Gastroesophageal sphincter (tissue), 4 donors: ENCODE measurements at regions not wholly inside any gene's neighbourhood (a gene's known extent, or its start where the extent isn't known, plus 50 kb on each side); places are given as distances from the start of the nearest gene placed in this dataset.

Source experiments
- ATAC-seq: fragments of 150-250 bp; one replicate; pipeline ENCODE4 v1.9.1; 2016; ENCODE audit warnings: mild to moderate bottlenecking, moderate library complexity
- H3K27ac ChIP-seq, 4 donors: fragments of 200-600 bp; sonication (generic) in 3 of 4; 1 replicate in 3 of 4; 2 replicates in 1 of 4; pipeline ENCODE4 v1.5.1; 2016 to 2019
- H3K27me3 ChIP-seq: fragments of 200-600 bp; sonication (generic); one replicate; pipeline ENCODE4 v1.5.1; 2019
- H3K36me3 ChIP-seq, 2 donors: fragments of 200-600 bp; sonication (generic); one replicate each; pipeline ENCODE4 v1.5.1; 2019; ENCODE audit warnings: control low read depth in 1 of 2
- H3K4me1 ChIP-seq, 3 donors: fragments of 200-600 bp; sonication (generic); 1 replicate in 2 of 3; 2 replicates in 1 of 3; pipeline ENCODE4 v1.5.1; 2016 to 2019; ENCODE audit warnings: control low read depth in 2 of 3
- H3K4me3 ChIP-seq, 2 donors: fragments of 200-600 bp; sonication (generic); one replicate each; pipeline ENCODE4 v1.5.1; 2019; ENCODE audit warnings: mild to moderate bottlenecking in 1 of 2, moderate library complexity in 1 of 2
- H3K9me3 ChIP-seq, 3 donors: fragments of 200-600 bp; sonication (generic); one replicate each; pipeline ENCODE4 v1.5.1; 2017 to 2019; ENCODE audit warnings: control low read depth in 2 of 3
- EP300 ChIP-seq: sonication (generic); formaldehyde crosslinking; IDR thresholded peaks from one replicate; pipeline ENCODE4 v1.6.1; 2017; ENCODE audit warnings: antibody characterized with exemption, mild to moderate bottlenecking
- POLR2A ChIP-seq, 2 donors: fragments of 450-650 bp; IDR thresholded peaks; one replicate each; pipeline ENCODE4 v1.6.1; 2017; ENCODE audit warnings: antibody characterized with exemption in 2 of 2, mild to moderate bottlenecking in 2 of 2, moderate library complexity in 1 of 2
- POLR2AphosphoS5 ChIP-seq: sonication (generic); formaldehyde crosslinking; IDR thresholded peaks from one replicate; pipeline ENCODE4 v1.6.1; 2017; ENCODE audit warnings: antibody characterized with exemption
- WGBS, 2 donors: methylation state at CpG; one replicate each; pipeline ENCODE4 v1.1.5; 2018; ENCODE audit warnings: low coverage in 1 of 2; 5-methylcytosine and 5-hydroxymethylcytosine counted together
- TF ChIP-seq, protein P1 (sequence below), 4 experiments: fragments of 200-600 bp in 2 of 4; fragments of 450-650 bp in 2 of 4; sonication (generic) in 1 of 4; IDR thresholded peaks; one replicate each; pipeline ENCODE4 v1.5.1; 2017 to 2019; ENCODE audit warnings: antibody characterized with exemption in 4 of 4, mild to moderate bottlenecking in 2 of 4, moderate library complexity in 2 of 4

DNA sequence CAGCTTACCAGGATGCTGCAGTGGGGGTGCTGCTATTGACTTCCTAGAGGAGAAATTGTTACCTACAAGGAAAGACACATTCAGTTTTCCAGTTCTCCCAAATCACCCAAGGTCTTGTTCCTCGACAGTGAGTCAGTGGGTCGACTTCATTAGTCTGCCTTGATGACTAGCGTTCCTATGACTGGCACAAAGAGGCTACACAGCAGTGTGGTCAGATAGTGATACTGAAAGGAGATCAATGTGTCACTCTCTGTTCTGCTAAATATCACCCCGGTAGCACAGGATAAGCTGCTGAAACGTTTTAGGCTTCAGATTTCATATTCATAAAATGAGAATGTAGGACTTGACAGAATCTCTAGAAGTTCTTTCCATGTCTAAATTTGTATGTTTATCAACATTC is 357.4 kb downstream of the LMX1A start:
- Histone ChIP-seq H3K4me3 (no peak overlapping the region), H3K9me3 (peaks cover 0 to 7% (median 0%) of the 10 kb centered on the region in 3 donors), H3K36me3 (no peaks in the 10 kb centered on the region), H3K27ac (no peak overlapping the region), H3K4me1 (no peaks in the 10 kb centered on the region), H3K27me3 (no peaks in the 10 kb centered on the region)
- 73 to 77% methylated on average over 4 to 5 of the region's 5 CpGs for WGBS, 2 donors
- no peak for ATAC-seq
- TF ChIP-seq, protein P1, sequence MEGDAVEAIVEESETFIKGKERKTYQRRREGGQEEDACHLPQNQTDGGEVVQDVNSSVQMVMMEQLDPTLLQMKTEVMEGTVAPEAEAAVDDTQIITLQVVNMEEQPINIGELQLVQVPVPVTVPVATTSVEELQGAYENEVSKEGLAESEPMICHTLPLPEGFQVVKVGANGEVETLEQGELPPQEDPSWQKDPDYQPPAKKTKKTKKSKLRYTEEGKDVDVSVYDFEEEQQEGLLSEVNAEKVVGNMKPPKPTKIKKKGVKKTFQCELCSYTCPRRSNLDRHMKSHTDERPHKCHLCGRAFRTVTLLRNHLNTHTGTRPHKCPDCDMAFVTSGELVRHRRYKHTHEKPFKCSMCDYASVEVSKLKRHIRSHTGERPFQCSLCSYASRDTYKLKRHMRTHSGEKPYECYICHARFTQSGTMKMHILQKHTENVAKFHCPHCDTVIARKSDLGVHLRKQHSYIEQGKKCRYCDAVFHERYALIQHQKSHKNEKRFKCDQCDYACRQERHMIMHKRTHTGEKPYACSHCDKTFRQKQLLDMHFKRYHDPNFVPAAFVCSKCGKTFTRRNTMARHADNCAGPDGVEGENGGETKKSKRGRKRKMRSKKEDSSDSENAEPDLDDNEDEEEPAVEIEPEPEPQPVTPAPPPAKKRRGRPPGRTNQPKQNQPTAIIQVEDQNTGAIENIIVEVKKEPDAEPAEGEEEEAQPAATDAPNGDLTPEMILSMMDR (IDR thresholded peaks at IDR 0.05), result no peak
- TF ChIP-seq POLR2A (IDR thresholded peaks at IDR 0.05), result no peak

DNA sequence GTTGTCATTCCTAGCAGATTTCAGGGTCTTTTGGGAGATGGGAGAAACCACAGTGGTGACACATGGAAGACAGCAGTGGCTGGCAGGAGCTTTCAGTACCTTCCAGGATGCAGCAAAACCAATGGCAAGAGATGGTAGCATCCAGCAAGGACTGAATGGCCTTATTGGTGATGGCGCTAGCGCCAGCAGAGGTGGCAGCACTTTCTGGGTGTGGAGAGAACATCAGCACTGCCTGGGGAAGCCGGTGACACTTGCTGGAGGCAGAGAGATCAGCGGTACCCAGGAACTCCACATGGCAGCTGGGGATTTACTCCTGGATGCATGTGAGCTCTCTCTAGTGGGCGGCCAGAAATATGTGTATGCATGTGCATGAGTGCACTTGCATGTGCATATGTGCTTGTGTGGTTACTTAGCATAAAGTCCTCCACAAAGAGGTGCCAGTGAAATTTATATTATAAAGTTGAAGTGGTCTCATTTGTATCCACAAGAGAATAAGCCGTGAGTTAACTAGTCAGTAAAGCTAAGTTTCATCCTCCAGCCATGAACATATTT is 364.7 kb downstream of the LMX1A start:
- Histone ChIP-seq H3K27ac (no peak overlapping the region), H3K4me1 (no peaks in the 10 kb centered on the region), H3K9me3 (no peaks in the 10 kb centered on the region), H3K4me3 (no peak overlapping the region), H3K36me3 (no peaks in the 10 kb centered on the region), H3K27me3 (no peaks in the 10 kb centered on the region)
- TF ChIP-seq POLR2A (IDR thresholded peaks at IDR 0.05) (no peak), POLR2AphosphoS5 (no peak), EP300 (no peak)
- TF ChIP-seq, protein P1 (IDR thresholded peaks at IDR 0.05), result no peak
- WGBS, 2 donors, result 92 to 100% methylated on average over 2 to 4 of the region's 6 CpGs
- ATAC-seq, result no peak

DNA sequence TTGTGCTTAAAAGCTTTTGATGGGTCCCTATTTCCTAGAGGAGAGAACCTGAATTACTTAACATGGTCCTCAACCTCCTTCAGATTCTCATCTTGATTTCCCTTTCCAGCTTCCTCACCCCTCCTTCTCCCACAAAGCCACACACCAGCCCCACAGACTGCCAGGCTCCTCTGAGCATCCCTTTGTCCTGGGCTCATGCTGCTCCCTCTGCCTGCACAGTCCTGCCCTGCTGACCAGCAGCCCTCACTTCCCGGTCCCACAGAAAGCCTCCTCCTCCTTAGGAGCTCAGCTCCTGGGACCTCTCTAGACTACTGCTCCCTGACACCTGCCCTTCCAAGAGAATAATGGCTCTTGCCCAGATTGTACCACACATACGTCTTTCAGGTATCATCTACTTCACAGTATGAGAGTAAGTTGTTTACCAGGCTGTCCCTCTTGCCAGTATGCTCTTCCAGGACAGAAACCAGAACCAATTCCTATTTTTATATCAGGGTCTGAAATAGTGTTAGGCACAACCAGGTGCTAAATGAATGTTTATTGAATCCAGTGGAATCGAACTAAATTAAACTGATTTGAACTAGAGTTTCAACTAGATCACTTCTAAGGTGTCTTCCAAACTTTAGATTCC is 373.4 kb downstream of the LMX1A start:
- TF ChIP-seq POLR2A (IDR thresholded peaks at IDR 0.05) (no peak), EP300 (no peak), POLR2AphosphoS5 (no peak)
- TF ChIP-seq, protein P1 (IDR thresholded peaks at IDR 0.05), result peak in 1 of 4 experiments; percentile 25
- Histone ChIP-seq H3K4me3 (no peak overlapping the region), H3K36me3 (no peaks in the 10 kb centered on the region), H3K4me1 (peaks cover 0 to 15% (median 0%) of the 10 kb centered on the region in 3 donors), H3K27ac (no peak overlapping the region), H3K27me3 (no peaks in the 10 kb centered on the region), H3K9me3 (no peaks in the 10 kb centered on the region)
- no peak for ATAC-seq
- WGBS, 2 donors, result 23 to 39% methylated on average over 2 to 3 of the region's 3 CpGs

DNA sequence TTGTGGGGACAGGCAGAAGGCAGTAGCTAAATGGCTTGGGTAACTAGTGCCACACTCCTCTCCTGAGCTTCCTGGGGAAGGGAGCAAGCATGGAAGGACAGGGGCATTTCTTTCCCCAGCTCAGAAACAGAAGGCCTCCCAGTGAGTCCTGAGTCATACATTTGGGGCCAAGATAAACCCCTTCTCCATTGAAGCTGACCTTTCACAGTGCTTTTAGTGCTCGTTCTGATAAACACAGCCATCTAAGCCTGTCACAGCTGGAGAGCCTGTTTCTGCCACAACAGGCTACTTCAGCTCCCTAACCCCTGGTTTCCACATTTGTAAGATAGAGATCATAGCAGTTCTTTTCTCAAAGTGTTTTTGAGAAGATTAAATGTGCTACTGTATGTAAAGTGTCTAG is 374.0 kb downstream of the LMX1A start:
- no peak overlapping the region for H3K4me3 ChIP-seq
- WGBS, 2 donors, result 0% methylated on average over 1 of the region's 1 CpG
- TF ChIP-seq EP300 (no peak), POLR2A (IDR thresholded peaks at IDR 0.05) (no peak), POLR2AphosphoS5 (no peak)
- TF ChIP-seq, protein P1 (IDR thresholded peaks at IDR 0.05), result no peak
- peaks cover 0 to 15% (median 0%) of the 10 kb centered on the region in 3 donors for H3K4me1 ChIP-seq
- no peaks in the 10 kb centered on the region for H3K9me3 ChIP-seq
- no peaks in the 10 kb centered on the region for H3K36me3 ChIP-seq
- no peak overlapping the region for H3K27ac ChIP-seq
- no peak for ATAC-seq
- no peaks in the 10 kb centered on the region for H3K27me3 ChIP-seq

- H3K27ac ChIP-seq, result no peak overlapping the region
- ATAC-seq, result no peak
- H3K27me3 ChIP-seq, result no peaks in the 10 kb centered on the region
- TF ChIP-seq EP300 (no peak), POLR2A (IDR thresholded peaks at IDR 0.05) (no peak)
- WGBS, 2 donors, result 73 to 93% methylated on average over 2 to 3 of the region's 3 CpGs
- H3K9me3 ChIP-seq, result no peaks in the 10 kb centered on the region
- H3K4me3 ChIP-seq, result no peak overlapping the region
- H3K36me3 ChIP-seq, result no peaks in the 10 kb centered on the region
- peaks cover 0 to 9% (median 0%) of the 10 kb centered on the region in 3 donors for H3K4me1 ChIP-seq
Measured at GRCh38 chr1:164977561-164977960, 379.0 kb downstream of the LMX1A start.
